ENCODE measurements at regions not wholly inside any gene's neighbourhood (a gene's known extent, or its start where the extent isn't known, plus 50 kb on each side); places are given as distances from the start of the nearest gene placed in this dataset.

GRCh38 chr17:33837281-33837680 is 417.8 kb upstream of the CCL2 start:
- TF ChIP-seq CTCF (conservative IDR thresholded peaks at IDR 0.05 in 1 of 2, IDR thresholded peaks at IDR 0.05 in 1 of 2; ENCODE audit: low read depth in 1 of 2, low read length in 2 of 2), result no peak
- no peak for TF ChIP-seq EZH2 (IDR thresholded peaks at IDR 0.05; ENCODE audit: low read length, missing control alignments)

All from fibroblast of lung (primary cell).